Activated CD4-positive, alpha-beta T cell treated with anti-CD3 and anti-CD28 coated beads, Interleukin-2, amount 50 U/mL, for 24 hours (primary cell): ENCODE measurements at regions not wholly inside any gene's neighbourhood (a gene's known extent, or its start where the extent isn't known, plus 50 kb on each side); places are given as distances from the start of the nearest gene placed in this dataset.
"Not testable (repeated sequence)": the region's sequence is repeated elsewhere in the genome, so short reads cannot be mapped to it uniquely, and the experiment has no call there.

Experiments
- DNase-seq, 2 donors: peaks; one replicate each; pipeline ENCODE4 v3.0.0-alpha.2; 2020; ENCODE audit warnings: low read depth in 1 of 2, low spot score in 1 of 2

DNA sequence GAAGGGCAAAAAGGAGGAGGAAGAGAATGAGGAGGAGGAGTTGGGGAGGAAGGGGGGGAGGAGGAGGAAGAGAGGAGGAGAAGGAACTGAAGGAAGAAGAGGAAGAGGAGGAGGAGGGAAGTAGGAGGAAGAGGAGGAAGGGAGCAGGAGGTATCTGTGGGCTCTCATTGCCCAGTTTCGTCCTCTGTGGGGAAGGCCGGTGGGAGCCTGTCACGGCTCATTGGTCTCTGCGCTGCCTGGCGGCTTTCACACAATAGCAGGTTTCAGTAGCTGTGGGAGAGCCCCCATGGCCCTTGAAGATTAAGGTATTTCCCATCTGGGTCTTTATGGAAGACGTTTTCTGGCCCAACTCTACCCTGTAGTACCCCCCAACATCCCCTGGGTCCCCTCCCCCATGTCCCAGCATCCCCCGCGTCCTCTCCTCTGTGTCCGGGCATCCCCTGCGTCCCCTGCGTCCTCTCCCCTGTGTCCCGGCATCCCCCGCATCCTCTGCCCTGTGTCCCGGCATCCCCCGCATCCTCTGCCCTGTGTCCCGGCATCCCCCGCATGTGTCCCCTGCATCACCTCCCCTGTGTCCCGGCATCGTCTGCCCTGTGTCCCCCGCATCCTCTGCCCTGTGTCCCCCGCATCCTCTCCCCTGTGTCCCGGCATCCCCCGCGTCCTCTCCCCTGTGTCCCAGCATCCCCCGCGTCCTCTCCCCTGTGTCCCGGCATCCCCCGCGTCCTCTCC is 278.2 kb upstream of the SFSWAP start:
- no peak for DNase-seq

DNA sequence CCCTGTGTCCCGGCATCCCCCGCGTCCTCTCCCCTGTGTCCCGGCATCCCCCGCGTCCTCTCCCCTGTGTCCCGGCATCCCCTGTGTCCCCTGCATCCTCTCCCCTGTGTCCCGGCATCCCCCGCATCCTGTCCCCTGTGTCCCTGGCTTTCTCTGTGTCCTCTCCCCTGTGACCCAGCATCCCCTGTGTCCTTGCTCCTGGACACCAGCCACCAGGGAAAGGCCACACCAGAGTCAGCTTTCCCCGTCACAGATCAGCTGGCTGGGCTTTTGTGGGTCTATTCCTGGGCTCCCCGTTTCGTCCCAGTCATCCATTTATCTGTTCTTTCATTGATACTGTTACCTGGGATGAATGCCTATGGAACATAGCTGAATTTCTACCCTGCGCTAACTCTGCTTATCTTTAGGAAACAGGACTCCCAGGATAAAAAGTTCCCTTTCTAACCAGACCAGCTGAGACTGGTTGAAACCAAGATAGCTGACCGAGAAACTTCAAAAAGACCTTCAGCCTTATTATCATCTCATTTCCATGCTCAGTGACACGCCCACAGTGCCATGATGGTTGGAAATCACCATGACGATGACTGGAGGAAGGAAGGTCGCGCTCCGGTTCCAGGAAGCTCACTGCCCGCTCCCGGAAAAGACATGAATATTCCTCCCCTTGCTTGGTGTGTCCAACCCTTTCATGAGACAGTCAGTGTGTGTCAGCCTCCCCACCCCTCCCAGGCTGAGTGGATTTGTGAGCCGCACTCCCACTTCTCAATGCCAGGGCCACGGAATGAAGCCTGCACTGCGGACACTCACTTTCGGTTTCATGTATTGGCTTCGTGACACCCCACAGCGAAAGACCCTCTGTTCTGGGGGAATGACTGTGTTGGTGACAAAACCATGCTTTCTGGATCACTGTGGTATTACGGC is 276.4 kb upstream of the SFSWAP start:
- DNase-seq = no peak

DNA sequence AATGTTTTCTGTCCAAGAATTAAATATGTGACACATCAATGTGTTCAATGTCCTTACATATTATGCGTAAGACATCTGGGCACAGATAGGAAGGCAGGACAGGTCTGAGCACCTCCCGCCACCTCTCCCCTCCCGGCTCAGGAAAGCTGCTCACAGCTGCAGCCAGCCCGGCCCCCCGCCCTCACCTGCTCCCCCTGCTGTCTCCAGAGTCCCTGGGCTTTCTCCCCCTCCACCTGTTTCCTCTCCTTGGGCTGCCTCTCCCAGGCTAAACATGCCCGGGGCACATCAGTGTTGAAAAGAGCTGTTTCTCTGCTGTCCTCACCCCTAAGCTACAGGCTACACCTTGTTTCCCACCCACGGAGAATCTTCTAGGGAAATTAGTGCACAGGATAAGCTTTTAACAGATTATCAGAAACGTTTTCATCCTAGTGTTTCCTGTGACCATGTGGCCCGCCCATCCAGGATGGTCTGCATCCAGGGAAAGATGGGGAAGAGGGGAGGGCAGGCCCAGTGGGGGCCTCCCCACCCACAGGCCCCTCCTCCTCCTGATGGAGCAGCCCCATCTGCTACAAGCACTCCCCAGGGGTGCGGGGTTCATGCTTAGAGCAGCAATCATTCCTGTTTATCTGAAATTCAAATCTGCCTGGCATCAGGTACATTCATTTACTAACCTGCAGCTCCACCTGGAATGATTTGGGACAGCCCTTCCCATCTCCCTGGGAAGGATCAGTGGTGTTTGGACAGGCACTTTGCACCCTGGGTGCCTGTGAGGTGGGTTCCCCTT is 273.8 kb upstream of the SFSWAP start:
- DNase-seq = no peak

DNA sequence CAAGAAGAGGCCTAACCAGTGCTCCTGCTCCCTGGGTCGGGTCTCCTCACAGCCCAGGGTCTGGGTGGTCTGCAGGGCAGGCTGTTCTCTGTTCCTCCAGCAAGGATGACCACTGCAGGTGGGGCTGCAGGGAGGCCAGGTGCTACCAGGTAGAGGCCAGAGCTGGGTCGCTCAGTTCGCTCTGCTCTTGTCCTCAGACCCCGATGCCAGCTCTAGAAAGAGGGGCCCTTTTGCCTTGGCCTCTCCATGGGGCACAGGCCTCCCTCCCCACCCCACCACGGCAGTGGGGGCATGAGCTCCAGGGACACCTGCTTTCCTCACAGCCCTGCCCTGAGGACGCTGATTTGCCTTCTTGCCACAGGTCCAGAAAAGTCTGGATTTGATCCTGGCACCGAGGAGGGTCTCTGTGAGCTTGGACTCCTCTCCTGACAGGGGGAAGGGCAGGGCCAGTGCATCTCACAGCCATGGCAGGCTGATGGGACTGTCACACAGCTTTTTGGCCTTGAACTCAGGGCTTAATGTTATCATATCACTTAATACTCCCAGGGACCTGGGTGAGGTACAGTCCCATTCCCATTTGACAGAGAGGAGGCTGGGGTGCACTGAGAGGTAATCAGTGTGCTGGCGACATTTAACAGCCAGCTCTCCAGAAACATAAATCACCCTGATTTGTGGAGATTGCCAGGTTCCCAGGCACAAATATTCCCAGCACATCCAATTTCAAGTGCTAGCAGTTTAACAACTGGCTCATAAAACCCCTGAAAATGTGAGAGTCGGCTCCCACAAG is 273.0 kb upstream of the SFSWAP start:
- no peak for DNase-seq

DNA sequence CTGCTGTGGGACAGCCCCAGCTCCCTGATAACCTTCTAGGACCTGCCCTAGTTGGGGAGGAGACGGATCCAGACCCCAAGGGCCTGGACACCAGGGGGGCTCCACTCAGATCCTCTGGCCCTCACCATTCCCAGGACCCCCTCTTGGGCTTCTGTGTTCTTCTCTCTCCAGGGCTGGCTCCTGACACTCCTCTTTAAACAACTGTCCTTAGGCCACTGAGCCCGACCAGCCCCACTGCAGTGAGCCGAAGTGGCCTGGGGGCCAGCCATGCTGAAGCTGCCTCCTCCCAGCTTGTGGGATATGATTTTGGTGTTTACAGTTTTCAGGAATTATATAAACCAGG is 272.4 kb upstream of the SFSWAP start:
- not testable (repeated sequence) for DNase-seq

DNA sequence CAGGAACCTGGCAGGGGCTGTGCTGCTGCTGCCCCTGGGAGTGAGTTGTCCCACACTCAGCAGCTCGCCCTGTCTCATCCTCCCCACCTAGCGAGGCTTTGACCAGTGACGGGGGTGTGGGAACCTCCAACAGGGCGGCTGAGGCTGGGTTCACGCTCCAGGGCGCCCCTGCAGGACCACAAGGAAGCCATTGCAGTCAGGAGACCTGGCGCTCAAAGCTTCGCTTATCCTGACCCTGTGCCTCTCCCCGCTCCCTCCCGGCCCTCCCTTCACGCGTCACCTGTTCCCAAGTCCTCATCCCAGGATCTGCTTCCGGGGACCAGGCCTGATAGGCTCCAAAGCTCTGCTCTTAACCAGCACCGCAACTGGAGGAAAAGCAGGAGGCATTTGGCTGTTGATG is 272.0 kb upstream of the SFSWAP start:
- DNase-seq = no peak

DNA sequence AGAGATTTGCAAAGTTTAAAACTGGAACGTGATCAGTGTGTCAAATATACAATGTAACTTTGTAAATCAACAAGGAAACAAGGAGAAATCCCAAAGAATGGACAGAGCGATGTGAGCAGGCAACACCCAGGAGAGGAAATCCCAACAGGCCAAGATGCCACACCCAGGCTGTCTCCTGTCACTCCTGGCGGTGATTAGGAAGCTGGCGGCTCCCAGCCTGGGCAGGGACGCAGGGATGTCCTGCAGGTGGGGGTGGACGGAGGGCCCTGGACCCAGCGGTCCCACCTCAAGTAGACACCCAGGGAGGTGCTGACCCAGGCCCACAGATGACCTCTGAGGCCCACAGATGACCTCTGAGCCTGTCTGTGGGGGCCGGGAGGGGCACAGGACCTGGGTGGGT is 271.1 kb upstream of the SFSWAP start:
- not testable (repeated sequence) for DNase-seq

DNA sequence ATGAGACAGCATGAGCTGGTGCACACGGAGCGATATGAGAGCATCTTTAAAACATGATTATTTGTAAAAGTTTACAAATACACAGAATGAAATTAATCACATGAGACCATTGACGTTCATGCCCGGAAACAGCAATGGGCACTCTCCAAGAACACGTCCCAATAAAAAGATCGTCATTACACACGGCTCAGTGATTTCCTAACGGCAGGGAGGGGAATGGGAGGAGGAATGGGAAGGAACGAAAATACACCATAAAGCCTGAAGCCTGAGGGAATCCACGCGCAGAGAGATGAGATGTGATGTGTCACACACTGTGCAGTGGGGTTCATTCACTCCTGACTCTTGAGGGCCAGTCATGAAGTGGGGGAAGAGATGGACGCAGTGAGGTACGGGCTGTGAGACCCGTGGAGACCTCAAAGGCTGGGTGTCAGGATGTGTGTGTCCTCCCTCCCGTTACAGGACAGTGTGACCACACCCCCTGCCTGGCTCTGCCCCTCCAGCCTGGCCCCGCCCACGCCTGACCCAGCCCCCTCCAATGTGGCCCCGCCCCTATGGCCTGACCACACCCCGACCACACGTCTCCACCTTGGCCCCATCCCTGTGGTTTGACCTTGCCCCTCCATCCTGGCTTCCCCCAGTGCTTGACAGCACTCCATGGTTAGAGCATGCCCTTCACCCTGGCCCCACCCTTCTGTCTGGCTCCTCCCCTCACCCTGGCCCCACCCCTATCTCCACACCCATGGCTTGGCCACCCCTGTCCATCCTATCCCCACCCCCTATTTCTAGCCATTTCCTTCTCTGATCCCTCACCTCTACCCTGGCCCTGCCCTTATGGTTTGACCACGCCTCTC is 270.5 kb upstream of the SFSWAP start:
- DNase-seq = not testable (repeated sequence)

DNA sequence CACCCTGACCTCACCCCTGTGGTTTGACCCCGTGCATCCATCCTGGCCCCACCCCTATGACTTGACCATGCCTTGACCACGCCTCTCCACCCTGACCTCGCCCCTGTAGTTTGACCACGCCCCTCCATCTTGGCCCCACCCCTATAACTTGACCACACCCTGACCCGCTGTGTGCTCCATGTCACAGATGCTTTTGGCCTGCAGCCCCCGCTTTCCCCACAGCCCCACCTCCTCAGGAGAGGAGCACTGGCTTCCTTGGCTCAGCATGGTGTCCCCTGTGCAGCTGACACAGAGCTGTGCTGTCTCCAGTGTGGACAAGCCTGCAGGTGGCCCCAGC is 269.9 kb upstream of the SFSWAP start:
- no peak for DNase-seq

DNA sequence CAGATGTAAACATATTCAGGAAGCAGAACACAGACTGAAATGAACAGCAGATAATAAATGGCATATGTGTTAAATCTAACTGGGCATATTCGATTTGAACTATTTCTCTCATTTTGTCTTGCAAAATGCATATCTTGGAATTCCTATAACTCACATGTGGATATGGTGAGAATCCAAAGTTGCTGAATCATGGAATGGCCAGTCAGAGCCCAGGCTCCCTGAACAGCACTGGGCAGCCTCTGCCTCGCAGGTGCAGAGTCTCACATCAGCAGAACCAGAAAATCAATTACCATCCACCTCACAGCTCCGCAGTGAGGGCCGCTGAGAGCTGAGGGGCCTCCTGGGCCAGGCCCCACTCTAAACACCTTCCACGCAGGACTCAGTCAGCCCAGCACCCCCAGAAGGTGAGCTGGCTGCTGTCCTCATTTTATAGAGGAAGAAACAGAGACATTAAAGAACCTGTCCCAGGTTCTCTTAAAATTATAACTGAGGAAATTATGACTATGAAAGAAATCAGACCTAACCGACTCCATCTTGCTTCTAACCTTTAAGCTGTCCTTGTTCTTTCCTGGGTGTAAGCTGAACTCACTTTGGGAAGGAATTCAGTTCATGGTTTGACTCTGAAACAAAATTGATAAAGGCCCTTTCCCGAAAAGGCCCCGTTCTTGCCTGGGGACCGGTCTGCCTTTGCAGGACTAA is 269.1 kb upstream of the SFSWAP start:
- no peak for DNase-seq

DNA sequence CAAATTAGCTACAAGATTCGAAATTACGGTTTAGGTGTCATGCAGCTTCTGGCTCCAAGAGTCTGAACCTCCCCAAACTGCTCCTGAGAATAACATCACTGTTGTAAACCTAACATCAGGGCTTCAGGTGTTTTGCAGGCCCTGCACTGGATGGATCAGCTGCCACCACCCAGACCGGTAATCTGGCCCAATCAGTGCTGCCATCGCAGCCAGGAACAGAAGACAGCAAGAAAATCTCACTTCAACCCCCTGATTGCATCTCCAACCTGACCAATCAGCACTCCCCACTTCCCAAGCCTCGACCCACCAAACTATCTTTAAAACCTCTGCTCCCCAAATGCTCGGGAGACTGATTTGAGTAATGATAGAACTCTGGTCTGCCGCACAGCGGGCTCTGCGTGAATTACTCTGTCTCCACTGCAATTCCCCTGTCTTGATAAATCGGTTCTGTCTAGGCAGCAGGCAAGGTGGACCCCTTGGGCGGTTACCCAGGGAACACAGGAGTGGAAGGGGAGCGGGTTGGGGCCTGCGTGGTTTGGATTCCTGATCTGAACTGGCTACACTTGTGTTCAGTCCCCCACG is 268.5 kb upstream of the SFSWAP start:
- no peak for DNase-seq

DNA sequence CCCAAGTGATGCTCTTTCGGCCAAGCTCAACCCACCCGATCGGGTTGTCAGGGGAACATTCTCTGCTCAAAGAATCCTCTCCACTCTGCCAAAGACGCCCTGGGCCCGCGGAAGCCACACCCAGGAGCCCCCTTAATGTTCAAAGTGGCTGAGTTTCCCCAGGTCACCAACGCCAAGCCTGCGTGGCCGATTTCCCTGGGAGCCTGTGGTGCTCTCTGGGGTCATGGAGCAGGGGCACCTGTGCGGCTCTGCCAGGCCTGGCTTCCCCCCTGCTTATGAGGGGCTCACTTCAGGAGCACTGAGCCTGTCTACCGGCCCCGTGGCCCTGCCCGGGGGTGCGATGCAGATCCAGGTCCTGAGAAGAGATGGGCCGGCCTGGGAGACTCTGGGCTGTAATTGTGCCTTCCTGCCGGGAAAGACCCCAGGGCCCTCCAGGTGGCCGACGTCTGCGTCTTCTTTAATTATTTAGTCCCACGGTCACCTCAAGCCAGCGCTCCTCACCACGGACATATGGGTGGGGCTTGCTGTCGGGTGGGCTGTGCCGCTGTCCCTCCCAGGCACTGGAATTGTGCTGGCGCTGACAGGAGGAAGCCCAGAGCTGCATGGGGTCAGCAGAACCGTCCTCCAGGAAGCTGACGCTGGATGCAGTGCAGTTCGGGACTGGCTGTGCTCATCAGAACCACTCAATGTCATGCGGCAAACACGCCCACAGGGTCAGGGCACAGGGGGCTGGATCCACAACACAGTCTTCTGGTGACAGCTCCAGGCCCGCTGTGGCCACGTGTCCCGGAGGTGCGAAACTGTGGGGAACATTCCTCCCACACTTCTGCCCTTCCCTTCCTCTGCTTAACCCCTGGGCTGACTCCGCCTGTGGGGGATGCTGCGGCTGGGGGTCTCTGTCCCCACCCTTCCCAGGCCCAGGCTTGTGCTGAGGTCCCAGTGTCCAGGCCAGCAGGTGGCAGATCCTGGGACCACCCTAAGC is 267.6 kb upstream of the SFSWAP start:
- no peak for DNase-seq

DNA sequence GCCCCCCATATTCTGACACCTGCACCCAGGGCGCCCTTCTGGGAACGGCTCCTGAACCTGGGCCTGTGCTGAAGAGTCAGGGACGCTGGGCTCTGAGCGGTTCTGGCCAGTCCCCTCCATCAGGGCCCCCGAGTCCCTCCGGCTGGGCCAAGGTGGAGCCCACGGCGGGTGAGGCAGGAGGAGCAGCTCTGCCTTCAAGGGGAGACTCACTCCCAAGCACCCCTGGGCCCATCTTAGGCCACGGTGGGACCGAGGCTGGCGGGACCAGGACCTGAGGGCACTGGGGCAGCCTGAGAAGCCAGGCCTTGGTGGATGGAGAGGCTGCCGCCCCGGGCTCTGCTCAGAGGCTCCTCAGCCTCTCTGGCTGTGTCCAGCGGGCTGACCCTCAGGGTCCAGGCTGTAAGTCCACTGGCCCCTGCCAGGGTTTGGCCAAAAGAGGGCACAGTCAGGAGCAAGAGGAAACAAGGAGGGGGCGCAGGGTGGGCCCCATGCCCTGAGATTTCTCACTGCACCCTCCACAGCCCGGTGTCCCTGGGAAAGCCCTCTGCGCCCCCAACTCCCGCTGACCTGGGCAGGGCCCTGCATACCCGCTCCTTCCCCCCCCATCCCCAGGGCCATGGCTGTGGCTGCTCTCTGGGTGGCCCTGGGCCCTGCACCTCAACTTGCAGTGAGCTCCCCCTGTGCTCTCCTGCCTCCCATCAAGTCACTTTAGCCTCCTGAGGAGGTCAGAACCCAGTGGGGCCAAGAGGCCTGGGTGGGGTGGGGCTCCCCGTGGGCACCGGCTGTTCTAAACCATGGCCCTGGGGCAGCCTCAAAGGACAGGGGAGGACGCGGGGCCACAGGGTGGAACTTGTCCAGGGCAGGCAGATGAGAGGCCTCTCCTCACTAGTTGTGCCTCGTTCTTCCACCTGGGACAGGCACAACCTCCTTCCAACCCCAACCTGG is 266.4 kb upstream of the SFSWAP start:
- no peak for DNase-seq

DNA sequence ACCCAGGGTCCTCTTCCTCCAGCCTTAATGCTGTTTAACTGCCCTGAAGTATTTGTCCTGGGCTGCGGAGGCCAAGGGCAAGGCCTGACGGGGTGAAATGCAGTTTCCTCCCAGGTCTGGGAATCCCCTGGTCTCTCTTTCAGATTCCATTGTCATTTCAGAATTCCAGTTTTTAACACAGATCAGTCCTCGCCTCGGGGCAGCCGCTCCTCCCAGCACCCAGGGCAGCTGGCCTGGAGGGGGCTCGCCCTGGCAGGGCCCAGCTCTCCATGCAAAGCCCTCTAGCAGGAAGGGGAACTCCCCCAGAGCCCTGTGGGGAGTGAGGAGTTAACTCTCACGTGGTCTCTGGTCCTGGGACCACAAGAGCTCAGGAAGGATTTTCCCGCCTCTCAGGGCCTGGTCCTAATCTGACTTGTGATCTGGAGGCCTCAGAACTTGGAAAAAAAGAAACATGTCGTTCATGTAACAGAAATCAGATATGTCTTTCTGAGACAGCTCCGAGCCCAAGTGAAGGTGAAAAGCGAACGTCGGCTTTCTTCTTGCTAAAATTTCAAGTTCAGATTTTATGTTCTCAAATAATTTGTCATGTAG is 265.6 kb upstream of the SFSWAP start:
- DNase-seq = no peak

DNA sequence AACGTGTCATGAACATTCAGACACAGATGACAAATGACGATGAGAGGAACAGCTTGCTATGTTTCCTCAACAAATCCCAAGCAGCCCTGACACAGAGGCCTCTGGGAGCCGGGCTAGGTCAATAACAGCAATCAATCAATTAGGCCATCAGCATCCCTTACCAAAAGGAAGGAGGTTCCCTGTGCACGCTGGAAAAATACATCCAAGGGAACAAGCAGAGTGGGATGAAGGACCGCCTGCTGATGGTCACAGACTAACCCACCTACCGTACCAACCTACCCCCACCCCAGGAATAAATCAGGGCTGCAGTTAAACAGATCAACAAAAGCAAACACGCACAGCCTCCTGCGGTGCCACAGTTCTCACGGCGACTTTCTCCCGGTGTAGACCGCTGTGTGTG is 265.1 kb upstream of the SFSWAP start:
- no peak for DNase-seq

DNA sequence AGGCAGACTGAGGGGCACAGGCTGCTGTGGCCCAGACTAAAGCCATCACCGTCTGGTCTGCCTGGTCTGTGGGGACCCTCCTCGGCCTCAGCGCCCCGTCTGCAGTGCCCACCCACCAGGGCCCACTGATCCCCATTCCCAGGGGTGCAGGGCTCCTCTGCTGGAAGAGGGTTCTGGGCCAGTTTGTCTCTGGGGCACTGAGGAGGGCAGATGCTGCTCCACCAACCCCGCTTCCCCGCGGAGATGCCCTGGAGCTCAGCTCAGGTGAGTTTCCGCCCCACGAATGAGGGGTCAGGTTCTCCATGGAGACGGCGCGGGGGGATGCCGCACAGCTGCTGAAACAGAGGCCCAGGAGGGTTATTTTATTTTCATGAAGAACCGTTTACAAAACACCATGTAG is 263.3 kb upstream of the SFSWAP start:
- DNase-seq = not testable (repeated sequence)
